Peyer's patch (tissue), 4 donors: ENCODE measurements at regions not wholly inside any gene's neighbourhood (a gene's known extent, or its start where the extent isn't known, plus 50 kb on each side); places are given as distances from the start of the nearest gene placed in this dataset.

Experiments
- CTCF ChIP-seq, 6 experiments: fragments of 450-650 bp in 4 of 6; fragments of 200-600 bp in 2 of 6; sonication (generic) in 1 of 6; IDR thresholded peaks; one replicate each; pipeline ENCODE4 v1.5.1; 2017 to 2019; ENCODE audit warnings: antibody characterized with exemption in 6 of 6, mild to moderate bottlenecking in 3 of 6, moderate library complexity in 1 of 6
- POLR2A ChIP-seq, 2 donors: fragments of 450-650 bp; IDR thresholded peaks; one replicate each; pipeline ENCODE4 v1.5.1; 2017; ENCODE audit warnings: antibody characterized with exemption in 2 of 2, mild to moderate bottlenecking in 2 of 2, moderate library complexity in 2 of 2

DNA sequence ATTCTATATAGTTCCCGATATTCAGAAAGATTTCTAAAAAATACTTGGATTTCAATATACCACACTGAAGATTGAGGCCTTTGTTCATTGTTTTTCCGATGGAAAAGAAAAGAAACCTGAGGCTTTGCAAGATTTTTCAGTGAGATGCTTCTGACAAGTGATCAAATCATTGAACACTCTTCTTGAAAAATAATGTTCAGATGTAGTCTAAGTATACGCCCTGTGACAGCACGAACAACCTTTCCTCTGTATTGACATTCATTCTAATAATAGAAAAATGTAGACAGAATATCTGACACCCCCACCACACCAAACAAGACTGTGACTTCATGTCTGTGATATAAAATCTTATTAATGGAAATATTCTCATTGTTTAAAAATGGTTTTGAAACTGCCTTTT, 650.7 kb upstream of the KLHL1 start:
- no peak for TF ChIP-seq CTCF (IDR thresholded peaks at IDR 0.05)
- no peak for TF ChIP-seq POLR2A (IDR thresholded peaks at IDR 0.05)
